ENCODE measurements at regions not wholly inside any gene's neighbourhood (a gene's known extent, or its start where the extent isn't known, plus 50 kb on each side); places are given as distances from the start of the nearest gene placed in this dataset.
"Not testable (repeated sequence)": the region's sequence is repeated elsewhere in the genome, so short reads cannot be mapped to it uniquely, and the experiment has no call there.

- in situ Hi-C loops (cut with MboI; ENCODE audit: low pct_unique_long_range_greater_than_20kb in 2 of 9, low sequenced_read_pairs in 9 of 9, unreplicated experiment in 9 of 9); H3K4me1 ChIP-seq (replicated peaks in 1 of 2); H3K4me3 ChIP-seq; H3K27ac ChIP-seq; ATAC-seq (replicated peaks in 6 of 8): not testable (repeated sequence)
- 70 to 78% methylated on average over 1 to 5 of the region's 5 CpGs; no CpG with 5 or more reads in 8 of the 10 experiments for WGBS, 10 experiments
These were observed 59.4 kb upstream of the XIST start for GRCh38 chrX:73911946-73912345.

- H3K4me3 ChIP-seq; in situ Hi-C loops (cut with MboI; ENCODE audit: low pct_unique_long_range_greater_than_20kb in 2 of 9, low sequenced_read_pairs in 9 of 9, unreplicated experiment in 9 of 9); H3K4me1 ChIP-seq (replicated peaks in 1 of 2); H3K27ac ChIP-seq; ATAC-seq (replicated peaks in 6 of 8): not testable (repeated sequence)
- 50 to 64% methylated on average over 1 to 2 of the region's 2 CpGs; no CpG with 5 or more reads in 8 of the 10 experiments for WGBS, 10 experiments
These were observed 53.3 kb upstream of the XIST start for GRCh38 chrX:73905749-73906374.

GRCh38 chrX:73903941-73904340 lies 51.4 kb upstream of the XIST start:
- in situ Hi-C loops (cut with MboI; ENCODE audit: low pct_unique_long_range_greater_than_20kb in 2 of 9, low sequenced_read_pairs in 9 of 9, unreplicated experiment in 9 of 9): no loop called here
- H3K4me1 ChIP-seq (replicated peaks in 1 of 2): no peaks in the 10 kb centered on the region
- no peak overlapping the region for H3K27ac ChIP-seq
- 40% methylated on average over 1 of the region's 3 CpGs; no CpG with 5 or more reads in 9 of the 10 experiments for WGBS, 10 experiments
- no peak overlapping the region for H3K4me3 ChIP-seq
- no peak for ATAC-seq (replicated peaks in 6 of 8)
